Gastroesophageal sphincter (tissue), 3 donors: ENCODE measurements at regions not wholly inside any gene's neighbourhood (a gene's known extent, or its start where the extent isn't known, plus 50 kb on each side); places are given as distances from the start of the nearest gene placed in this dataset.

Experiments
- EP300 ChIP-seq: sonication (generic); formaldehyde crosslinking; IDR thresholded peaks from one replicate; pipeline ENCODE4 v1.6.1; 2017; ENCODE audit warnings: antibody characterized with exemption, mild to moderate bottlenecking
- POLR2A ChIP-seq, 2 donors: fragments of 450-650 bp; IDR thresholded peaks; one replicate each; pipeline ENCODE4 v1.6.1; 2017; ENCODE audit warnings: antibody characterized with exemption in 2 of 2, mild to moderate bottlenecking in 2 of 2, moderate library complexity in 1 of 2
- POLR2AphosphoS5 ChIP-seq: sonication (generic); formaldehyde crosslinking; IDR thresholded peaks from one replicate; pipeline ENCODE4 v1.6.1; 2017; ENCODE audit warnings: antibody characterized with exemption
- TF ChIP-seq, protein P1 (sequence below), 4 experiments: fragments of 200-600 bp in 2 of 4; fragments of 450-650 bp in 2 of 4; sonication (generic) in 1 of 4; IDR thresholded peaks; one replicate each; pipeline ENCODE4 v1.5.1; 2017 to 2019; ENCODE audit warnings: antibody characterized with exemption in 4 of 4, mild to moderate bottlenecking in 2 of 4, moderate library complexity in 2 of 4

DNA sequence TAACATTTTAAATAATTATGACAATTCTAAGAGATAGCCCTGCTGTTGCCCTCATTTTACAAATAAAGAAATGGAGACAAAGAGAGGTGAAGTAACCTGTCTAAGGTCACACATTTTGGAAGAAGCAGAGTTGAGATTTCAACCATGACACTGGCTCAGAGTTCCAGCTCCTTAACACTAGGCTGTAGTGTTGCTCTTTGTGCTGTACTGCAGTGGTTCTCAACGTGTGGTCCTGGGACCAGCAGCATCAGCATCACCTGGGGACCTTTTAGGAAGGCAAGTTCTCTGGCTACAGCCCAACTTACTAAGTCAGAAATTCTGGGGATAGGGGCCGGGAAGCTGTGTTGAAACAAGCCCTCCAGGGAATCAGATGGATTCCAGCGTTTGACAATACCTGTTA, 62.4 kb upstream of the FERMT1 start:
- TF ChIP-seq, protein P1, sequence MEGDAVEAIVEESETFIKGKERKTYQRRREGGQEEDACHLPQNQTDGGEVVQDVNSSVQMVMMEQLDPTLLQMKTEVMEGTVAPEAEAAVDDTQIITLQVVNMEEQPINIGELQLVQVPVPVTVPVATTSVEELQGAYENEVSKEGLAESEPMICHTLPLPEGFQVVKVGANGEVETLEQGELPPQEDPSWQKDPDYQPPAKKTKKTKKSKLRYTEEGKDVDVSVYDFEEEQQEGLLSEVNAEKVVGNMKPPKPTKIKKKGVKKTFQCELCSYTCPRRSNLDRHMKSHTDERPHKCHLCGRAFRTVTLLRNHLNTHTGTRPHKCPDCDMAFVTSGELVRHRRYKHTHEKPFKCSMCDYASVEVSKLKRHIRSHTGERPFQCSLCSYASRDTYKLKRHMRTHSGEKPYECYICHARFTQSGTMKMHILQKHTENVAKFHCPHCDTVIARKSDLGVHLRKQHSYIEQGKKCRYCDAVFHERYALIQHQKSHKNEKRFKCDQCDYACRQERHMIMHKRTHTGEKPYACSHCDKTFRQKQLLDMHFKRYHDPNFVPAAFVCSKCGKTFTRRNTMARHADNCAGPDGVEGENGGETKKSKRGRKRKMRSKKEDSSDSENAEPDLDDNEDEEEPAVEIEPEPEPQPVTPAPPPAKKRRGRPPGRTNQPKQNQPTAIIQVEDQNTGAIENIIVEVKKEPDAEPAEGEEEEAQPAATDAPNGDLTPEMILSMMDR (IDR thresholded peaks at IDR 0.05): no peak
- TF ChIP-seq EP300 (no peak), POLR2A (IDR thresholded peaks at IDR 0.05) (no peak), POLR2AphosphoS5 (no peak)
